PC-3 (cell line): ENCODE measurements at regions not wholly inside any gene's neighbourhood (a gene's known extent, or its start where the extent isn't known, plus 50 kb on each side); places are given as distances from the start of the nearest gene placed in this dataset.
A peak's percentile ranks its signal among the peaks of the same experiment; 100 is the strongest.

Experiments used
- ATAC-seq: fragments of 200-7000 bp; cut with Tn5 transposase; 2 replicates; pipeline ENCODE4 v1.9.1; 2020; ENCODE audit warnings: mild to moderate bottlenecking, moderate library complexity
- BruUV-seq: library from RNA; stranded (reverse); fragments of 400-500 nt; replicated peaks from 2 replicates; lab custom pipeline; 2021; lab: Mats Ljungman, UMichigan
- CTCF ChIA-PET: fragments of 300-600 bp; sonication (Branson Sonifier 250); formaldehyde crosslinking; loops from one replicate; lab custom pipeline; 2022; ENCODE audit warnings: antibody characterized with exemption; lab: Charles Lee
- POLR2A ChIA-PET: fragments of 300-600 bp; sonication (Branson Sonifier 250); formaldehyde crosslinking; loops from one replicate; lab custom pipeline; 2022; ENCODE audit warnings: antibody characterized with exemption; ENCODE audit not compliant: unreplicated experiment; lab: Charles Lee
- DNase-seq: peaks from one replicate; pipeline ENCODE4 v3.0.0-alpha.2; 2015
- H2AFZ ChIP-seq: fragments of 300-600 bp; sonication (generic); 2 replicates; pipeline ENCODE4 v1.6.0; 2016; ENCODE audit warnings: antibody characterized with exemption, low read length
- H3F3A ChIP-seq: fragments of 300-600 bp; sonication (generic); one replicate; pipeline ENCODE4 v1.6.0; 2017; ENCODE audit warnings: antibody characterized with exemption, low read length, control low read depth, mild to moderate bottlenecking; ENCODE audit not compliant: unreplicated experiment
- H3K27ac ChIP-seq: fragments of 300-600 bp; sonication (generic); 2 replicates; pipeline ENCODE4 v1.5.1; 2016; ENCODE audit warnings: mild to moderate bottlenecking, low read length
- H3K27me3 ChIP-seq: fragments of 300-600 bp; sonication (generic); 2 replicates; pipeline ENCODE4 v1.6.1; 2016; ENCODE audit warnings: low read length, mixed read lengths
- H3K36me3 ChIP-seq: fragments of 300-600 bp; sonication (generic); 2 replicates; pipeline ENCODE4 v1.6.1; 2016; ENCODE audit warnings: low read depth, mixed run types, low read length, mixed read lengths
- H3K4me1 ChIP-seq: fragments of 300-600 bp; sonication (generic); 2 replicates; pipeline ENCODE4 v1.5.1; 2016; ENCODE audit warnings: low read length; ENCODE audit not compliant: insufficient read depth
- H3K4me2 ChIP-seq: fragments of 300-600 bp; sonication (generic); 2 replicates; pipeline ENCODE4 v1.6.0; 2016; ENCODE audit warnings: low read length
- H3K4me3 ChIP-seq: fragments of 300-600 bp; sonication (generic); 2 replicates; pipeline ENCODE4 v1.5.1; 2016; ENCODE audit warnings: mild to moderate bottlenecking, low read length, mixed read lengths
- H3K79me2 ChIP-seq: fragments of 300-600 bp; sonication (generic); 2 replicates; pipeline ENCODE4 v1.6.1; 2017; ENCODE audit warnings: low read length, mixed read lengths
- H3K9ac ChIP-seq: fragments of 300-600 bp; sonication (generic); 2 replicates; pipeline ENCODE4 v1.6.0; 2016; ENCODE audit warnings: mild to moderate bottlenecking, low read length
- H3K9me2 ChIP-seq: fragments of 300-600 bp; sonication (generic); replicated peaks from 2 replicates; pipeline ENCODE4 v1.6.1; 2016; ENCODE audit warnings: mixed run types, low read length, mixed read lengths
- H3K9me3 ChIP-seq: fragments of 300-600 bp; sonication (generic); 2 replicates; pipeline ENCODE4 v1.6.1; 2016; ENCODE audit warnings: low read length, mixed read lengths
- H4K20me1 ChIP-seq: fragments of 300-600 bp; sonication (generic); 2 replicates; pipeline ENCODE4 v1.6.1; 2016; ENCODE audit warnings: low read length, mixed read lengths
- CTCF ChIP-seq: fragments of 300-600 bp; sonication (generic); conservative IDR thresholded peaks from 2 replicates; pipeline ENCODE4 v1.5.1; 2017; ENCODE audit warnings: antibody characterized with exemption, low read depth, mild to moderate bottlenecking, low read length
- EZH2 ChIP-seq: fragments of 300-600 bp; sonication (generic); IDR thresholded peaks from one replicate; pipeline ENCODE4 v1.6.1; 2017; ENCODE audit warnings: antibody characterized with exemption, mild to moderate bottlenecking, low read length; ENCODE audit not compliant: unreplicated experiment
- EZH2phosphoT487 ChIP-seq: fragments of 300-600 bp; sonication (generic); IDR thresholded peaks from 2 replicates; pipeline ENCODE4 v1.6.1; 2018; ENCODE audit warnings: mild to moderate bottlenecking, antibody characterized with exemption, low read length, borderline replicate concordance
- intact Hi-C: fragments of 100-400 bp; cut with micrococcal nuclease; formaldehyde crosslinking; loops from 2 replicates; pipeline ENCODE4 v1.9.0; 2023

- peak; percentile 77 for DNase-seq
- Histone ChIP-seq H3K79me2 (no peaks in the 10 kb centered on the region), H3F3A (peaks cover 4% of the 10 kb centered on the region), H2AFZ (peak overlapping the region; percentile 49), H3K4me2 (peak overlapping the region; percentile 72), H4K20me1 (no peaks in the 10 kb centered on the region), H3K4me1 (peaks cover 30% of the 10 kb centered on the region), H3K9me3 (no peaks in the 10 kb centered on the region), H3K9me2 (no peaks in the 10 kb centered on the region), H3K27ac (peak overlapping the region; percentile 97), H3K27me3 (no peaks in the 10 kb centered on the region), H3K9ac (peak overlapping the region; percentile 59), H3K4me3 (peak overlapping the region; percentile 41; the same call in 1 of the 2 replicates), H3K36me3 (no peaks in the 10 kb centered on the region)
- POLR2A ChIA-PET, result no interaction called here
- intact Hi-C loops, result loop anchor here (1.0 to 2.0 kb wide), 2 partner anchors 78 to 180 kb away; no protein-coding TSS in a partner anchor
- peak; percentile 85 for ATAC-seq
- TF ChIP-seq EZH2 (no peak), CTCF (no peak), EZH2phosphoT487 (no peak)
- CTCF ChIA-PET, result interaction anchor here (0.7 kb wide), 1 partner anchor 527 kb away, joined by 3 read pairs; no protein-coding TSS in a partner anchor
- BruUV-seq, result no TSS peak
These were observed 142.4 kb upstream of the CPXCR1 start for GRCh38 chrX:88604433-88605221.

DNA sequence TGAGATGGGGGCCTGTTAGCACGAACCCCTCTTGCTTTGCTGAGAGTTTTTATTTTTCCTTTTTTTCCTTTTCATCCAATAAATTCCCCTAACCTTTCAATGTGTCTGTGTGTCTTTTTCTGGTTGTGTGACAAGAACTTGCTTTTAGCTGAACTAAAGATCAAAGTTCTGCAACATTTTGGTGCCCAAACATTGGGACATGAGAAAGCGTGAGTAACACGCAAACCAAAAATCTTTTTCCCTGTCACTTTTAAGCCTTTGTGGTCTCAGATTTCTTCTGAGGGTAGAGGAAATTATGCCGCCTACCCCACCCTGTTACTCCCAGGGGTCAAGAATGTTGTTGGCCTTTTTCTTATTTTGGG is 141.8 kb upstream of the CPXCR1 start:
- TF ChIP-seq EZH2phosphoT487, result no peak
- no peak for TF ChIP-seq EZH2
- no peak for TF ChIP-seq CTCF
- Histone ChIP-seq H4K20me1 (no peaks in the 10 kb centered on the region), H3K9me3 (no peaks in the 10 kb centered on the region), H3K4me1 (peaks cover 30% of the 10 kb centered on the region), H3K79me2 (no peaks in the 10 kb centered on the region), H3K27me3 (no peaks in the 10 kb centered on the region), H3K27ac (peak overlapping the region; percentile 97), H3F3A (peaks cover 4% of the 10 kb centered on the region), H2AFZ (peak overlapping the region; percentile 49), H3K4me3 (peak overlapping the region; percentile 41; the same call in 1 of the 2 replicates), H3K36me3 (no peaks in the 10 kb centered on the region), H3K9me2 (no peaks in the 10 kb centered on the region), H3K9ac (peak overlapping the region; percentile 59), H3K4me2 (peak overlapping the region; percentile 72)
- BruUV-seq, result no TSS peak
- ChIA-PET POLR2A (no interaction called here), CTCF (interaction anchor here (0.7 kb wide), 1 partner anchor 528 kb away, joined by 3 read pairs; no protein-coding TSS in a partner anchor)
- DNase-seq (peak; percentile 38), ATAC-seq (0 out of 2 replicates have a peak, but pooled peaks have one; percentile 7)
- intact Hi-C loops, result loop anchor here (2.0 kb wide), 1 partner anchor 180 kb away; no protein-coding TSS in a partner anchor
